HG03432 (cell line): ENCODE measurements at regions not wholly inside any gene's neighbourhood (a gene's known extent, or its start where the extent isn't known, plus 50 kb on each side); places are given as distances from the start of the nearest gene placed in this dataset.

Experiments used
- ATAC-seq: cut with Tn5 transposase; IDR thresholded peaks from one replicate; pipeline ENCODE4 v1.9.1; 2021; ENCODE audit warnings: mild to moderate bottlenecking, moderate library complexity; ENCODE audit not compliant: unreplicated experiment

- ATAC-seq, result no peak
Measured at GRCh38 chr4:124904723-124905388, 192.3 kb upstream of the ANKRD50 start.

GRCh38 chr4:124903995-124904722 lies 191.6 kb upstream of the ANKRD50 start:
- ATAC-seq, result no peak

GRCh38 chr4:124902001-124902515 lies 189.5 kb upstream of the ANKRD50 start:
- ATAC-seq, result no peak

GRCh38 chr4:124899997-124900396 lies 187.5 kb upstream of the ANKRD50 start:
- ATAC-seq, result no peak

GRCh38 chr4:124890522-124890921 lies 178.0 kb upstream of the ANKRD50 start:
- ATAC-seq, result no peak

- ATAC-seq, result no peak
Measured at GRCh38 chr4:124887739-124888138, 175.2 kb upstream of the ANKRD50 start.

GRCh38 chr4:124884316-124884715 lies 171.8 kb upstream of the ANKRD50 start:
- no peak for ATAC-seq

GRCh38 chr4:124883632-124884031 lies 171.1 kb upstream of the ANKRD50 start:
- no peak for ATAC-seq

GRCh38 chr4:124879195-124879594 lies 166.7 kb upstream of the ANKRD50 start:
- ATAC-seq, result no peak

- no peak for ATAC-seq
Measured at GRCh38 chr4:124874172-124874450, 161.6 kb upstream of the ANKRD50 start.

GRCh38 chr4:124873361-124874171 lies 161.0 kb upstream of the ANKRD50 start:
- ATAC-seq, result no peak

GRCh38 chr4:124872659-124873058 lies 160.1 kb upstream of the ANKRD50 start:
- ATAC-seq, result no peak

GRCh38 chr4:124869961-124870495 lies 157.5 kb upstream of the ANKRD50 start:
- ATAC-seq, result no peak

- no peak for ATAC-seq
Measured at GRCh38 chr4:124868495-124868894, 156.0 kb upstream of the ANKRD50 start.

GRCh38 chr4:124867536-124867935 lies 155.0 kb upstream of the ANKRD50 start:
- no peak for ATAC-seq

- no peak for ATAC-seq
Measured at GRCh38 chr4:124866301-124866700, 153.8 kb upstream of the ANKRD50 start.

- no peak for ATAC-seq
Measured at GRCh38 chr4:124863040-124863545, 150.6 kb upstream of the ANKRD50 start.

GRCh38 chr4:124862261-124862660 lies 149.7 kb upstream of the ANKRD50 start:
- ATAC-seq, result no peak

- ATAC-seq, result no peak
Measured at GRCh38 chr4:124861761-124862160, 149.2 kb upstream of the ANKRD50 start.

GRCh38 chr4:124854968-124855367 lies 142.4 kb upstream of the ANKRD50 start:
- peak; percentile 92 for ATAC-seq

GRCh38 chr4:124851741-124852140 lies 139.2 kb upstream of the ANKRD50 start:
- no peak for ATAC-seq
